Lung (tissue), 11 donors: ENCODE measurements at regions not wholly inside any gene's neighbourhood (a gene's known extent, or its start where the extent isn't known, plus 50 kb on each side); places are given as distances from the start of the nearest gene placed in this dataset.
"Not testable (repeated sequence)": the region's sequence is repeated elsewhere in the genome, so short reads cannot be mapped to it uniquely, and the experiment has no call there.

ENCODE experiments used
- ATAC-seq: fragments of 200-7000 bp; cut with Tn5 transposase; one replicate; pipeline ENCODE4 v1.9.1; 2020; ENCODE audit warnings: moderate number of reproducible peaks; ENCODE audit not compliant: insufficient read depth, low FRiP score
- DNase-seq, 3 donors: peaks; one replicate each; pipeline ENCODE4 v3.0.0-alpha.2; 2013 to 2017
- H3K27ac ChIP-seq, 2 donors: one replicate each; pipeline ENCODE4 v1.5.1; 2013; ENCODE audit warnings: mild to moderate bottlenecking in 2 of 2, moderate library complexity in 2 of 2, control low read depth in 1 of 2, inconsistent platforms in 1 of 2, low read depth in 1 of 2, low read length in 1 of 2
- H3K27me3 ChIP-seq, 3 donors: one replicate each; pipeline ENCODE4 v1.5.1; 2013; ENCODE audit warnings: low read length in 2 of 3; ENCODE audit not compliant: control insufficient read depth in 3 of 3, insufficient read depth in 3 of 3
- H3K36me3 ChIP-seq, 4 donors: one replicate each; pipeline ENCODE4 v1.5.1; 2013; ENCODE audit warnings: low read length in 4 of 4, mild to moderate bottlenecking in 1 of 4, moderate library complexity in 1 of 4; ENCODE audit not compliant: control insufficient read depth in 4 of 4, insufficient read depth in 4 of 4
- H3K4me1 ChIP-seq, 5 donors: one replicate each; pipeline ENCODE4 v1.5.1; 2013; ENCODE audit warnings: low read length in 5 of 5, mild to moderate bottlenecking in 2 of 5, moderate library complexity in 1 of 5; ENCODE audit not compliant: control insufficient read depth in 5 of 5, insufficient read depth in 5 of 5
- H3K4me3 ChIP-seq: one replicate; pipeline ENCODE4 v1.5.1; 2013; ENCODE audit warnings: mild to moderate bottlenecking, control low read depth, moderate library complexity
- H3K9ac ChIP-seq, 2 donors: one replicate each; pipeline ENCODE4 v1.5.1; 2013; ENCODE audit warnings: low read length in 2 of 2, control low read depth in 1 of 2; ENCODE audit not compliant: insufficient read depth in 1 of 2
- H3K9me3 ChIP-seq, 4 donors: one replicate each; pipeline ENCODE4 v1.5.1; 2013; ENCODE audit warnings: low read length in 3 of 4, mild to moderate bottlenecking in 1 of 4, moderate library complexity in 1 of 4; ENCODE audit not compliant: control insufficient read depth in 4 of 4, insufficient read depth in 3 of 4
- CTCF ChIP-seq: IDR thresholded peaks from 2 replicates; pipeline ENCODE4 v1.5.1; 2012; ENCODE audit warnings: mild to moderate bottlenecking; ENCODE audit errors: control extremely low read depth, extremely low read depth
- WGBS, 2 donors: extraction: QIAGEN DNeasy Blood & Tissue Kit; methylation state at CpG; one replicate each; pipeline ENCODE4 v1.1.7; 2013; 5-methylcytosine and 5-hydroxymethylcytosine counted together
- donor health status: control.
- donor health status: control.
- donor health status: Bipolar disorder and iron deficiency.
- donor health status: healthy.
- donor health status: DM: yes; HTN: yes; CAD: no.

- H3K27ac ChIP-seq, result no peak overlapping the region
- H3K4me3 ChIP-seq, result no peak overlapping the region
- no peaks in the 10 kb centered on the region for H3K27me3 ChIP-seq
- TF ChIP-seq CTCF, result no peak
- H3K9ac ChIP-seq, result no peak overlapping the region
- ATAC-seq, result no peak
- no peaks in the 10 kb centered on the region for H3K9me3 ChIP-seq
- WGBS, 2 donors, result 90 to 91% methylated on average over 3 of the region's 3 CpGs
- no peaks in the 10 kb centered on the region for H3K4me1 ChIP-seq
- no peak for DNase-seq
- H3K36me3 ChIP-seq, result no peaks in the 10 kb centered on the region
Measured at GRCh38 chr2:234898534-234899053, 53.2 kb upstream of the SH3BP4 start.

- not testable (repeated sequence) for H3K4me1 ChIP-seq, H3K4me3 ChIP-seq, H3K9ac ChIP-seq, H3K36me3 ChIP-seq, ATAC-seq, H3K27ac ChIP-seq, H3K9me3 ChIP-seq, DNase-seq, H3K27me3 ChIP-seq
- 45 to 68% methylated on average over 22 to 29 of the region's 34 CpGs for WGBS, 2 donors
Measured at GRCh38 chr2:234888442-234888841, 63.4 kb upstream of the SH3BP4 start.

- H3K27ac ChIP-seq, result no peak overlapping the region
- no peaks in the 10 kb centered on the region for H3K27me3 ChIP-seq
- no peak for TF ChIP-seq CTCF
- no peak for DNase-seq
- no peak overlapping the region for H3K4me3 ChIP-seq
- H3K9me3 ChIP-seq, result no peaks in the 10 kb centered on the region
- H3K4me1 ChIP-seq, result peaks cover 0 to 5% (median 3%) of the 10 kb centered on the region in 5 donors
- no peaks in the 10 kb centered on the region for H3K36me3 ChIP-seq
- H3K9ac ChIP-seq, result no peak overlapping the region
- WGBS, 2 donors, result 91 to 94% methylated on average over 3 of the region's 3 CpGs
- ATAC-seq, result no peak
Measured at GRCh38 chr2:234887195-234887594, 64.6 kb upstream of the SH3BP4 start.

GRCh38 chr2:234885886-234886285 lies 65.9 kb upstream of the SH3BP4 start:
- Histone ChIP-seq H3K4me1 (peaks cover 0 to 15% (median 5%) of the 10 kb centered on the region in 5 donors), H3K9ac (no peak overlapping the region), H3K36me3 (no peaks in the 10 kb centered on the region), H3K27ac (no peak overlapping the region), H3K4me3 (no peak overlapping the region), H3K27me3 (no peaks in the 10 kb centered on the region), H3K9me3 (no peaks in the 10 kb centered on the region)
- no peak for TF ChIP-seq CTCF
- 77 to 88% methylated on average over 6 of the region's 6 CpGs for WGBS, 2 donors
- DNase-seq, result peak in 2 of 3 donors; percentile 15 to 46
- ATAC-seq, result no peak
